SKM-1 (cell line): ENCODE measurements at regions not wholly inside any gene's neighbourhood (a gene's known extent, or its start where the extent isn't known, plus 50 kb on each side); places are given as distances from the start of the nearest gene placed in this dataset.

Source experiments
- DNase-seq: peaks from one replicate; lab custom pipeline; 2025; ENCODE audit not compliant: unreplicated experiment; lab: John Stamatoyannopoulos, UW

DNA sequence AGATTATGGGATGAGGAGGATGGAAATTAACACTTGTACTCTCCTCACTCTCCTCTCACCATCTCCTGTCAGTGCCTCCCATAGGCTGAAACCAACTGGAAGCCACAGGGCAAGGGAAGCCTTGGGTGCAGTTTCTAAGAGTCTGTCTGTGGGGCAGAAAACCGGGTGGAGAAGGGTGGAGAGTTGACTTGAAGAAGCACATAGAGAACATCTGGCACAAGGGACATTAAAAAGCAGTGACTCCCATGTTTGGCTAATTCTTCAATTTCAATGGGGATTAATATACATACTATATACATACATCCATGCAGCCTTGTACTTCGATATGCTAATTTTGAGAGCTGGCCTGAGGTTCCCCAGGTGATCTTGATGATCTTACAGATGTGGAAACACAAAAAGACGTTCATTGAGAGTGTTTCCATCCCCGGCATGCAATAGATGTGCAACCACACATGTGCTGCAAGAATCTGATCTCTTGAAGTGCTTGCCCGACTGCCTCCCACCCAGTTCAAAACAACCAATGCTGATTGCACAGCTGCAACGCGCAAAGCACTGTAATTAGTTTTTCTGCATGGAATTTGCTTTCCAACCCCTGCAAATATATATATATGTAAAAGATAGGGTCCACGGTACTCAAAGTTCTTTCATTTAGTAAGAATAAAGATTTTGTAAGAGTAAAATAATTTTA is 121.9 kb upstream of the TMC3 start:
- no peak for DNase-seq

DNA sequence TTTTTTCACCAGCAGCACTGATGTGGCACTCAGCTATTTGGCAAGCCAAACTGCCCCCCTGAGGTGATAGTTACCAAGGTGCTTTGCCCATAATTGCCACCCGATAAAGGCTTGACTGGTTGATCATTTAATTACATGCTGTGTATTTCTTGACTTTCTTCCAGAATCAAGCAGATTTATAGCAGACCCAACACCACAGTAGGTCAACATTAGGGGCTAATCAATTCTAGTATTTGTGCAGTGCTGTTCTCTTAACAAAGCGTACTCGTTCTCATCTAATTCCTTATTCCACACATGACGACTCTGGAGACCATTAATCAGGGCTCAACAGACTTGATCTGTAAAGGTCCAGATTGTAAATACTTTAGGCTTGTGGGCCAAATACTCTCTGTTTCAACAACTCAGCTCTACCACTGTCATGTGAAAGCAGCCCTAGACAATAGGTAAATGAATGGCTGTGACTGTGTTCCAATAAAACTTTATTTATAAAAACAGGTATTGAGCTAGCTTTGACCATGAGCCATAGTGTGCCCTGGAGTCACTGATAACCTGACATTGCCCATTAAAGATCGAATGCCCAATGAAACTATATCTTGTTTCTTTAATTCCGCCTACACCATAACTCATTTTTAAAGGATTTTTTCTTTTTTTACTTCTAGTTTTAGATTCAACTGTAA is 119.1 kb upstream of the TMC3 start:
- DNase-seq, result no peak

DNA sequence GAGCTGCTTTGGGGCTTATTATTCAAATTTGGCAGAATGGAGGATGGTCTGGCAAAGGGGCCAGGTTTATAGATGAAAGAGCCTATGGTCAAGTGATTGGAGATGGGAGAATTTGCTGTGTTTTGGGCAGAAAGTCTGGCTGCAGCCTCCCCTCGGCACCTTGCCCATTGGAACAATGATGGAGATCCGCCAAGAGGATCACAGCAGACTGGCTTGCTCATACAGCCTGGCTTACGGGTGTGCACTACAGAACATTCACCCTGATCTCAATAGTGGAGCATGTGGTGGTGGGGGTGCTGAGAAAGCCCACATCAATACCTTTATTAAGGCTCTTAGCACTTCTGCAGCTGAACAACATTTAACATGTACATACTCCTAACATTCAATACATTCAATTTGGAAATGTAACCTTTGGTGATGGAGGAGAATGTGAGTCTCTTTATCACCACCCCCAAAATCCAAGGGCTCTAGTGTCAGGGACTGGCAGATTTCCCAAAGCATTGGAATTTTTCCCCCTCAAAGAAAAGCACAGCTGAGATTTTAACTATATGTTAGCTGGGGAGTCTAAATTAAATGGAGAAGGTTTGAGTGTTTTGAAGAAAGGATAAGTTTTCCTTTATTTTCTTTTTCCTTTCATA is 118.4 kb upstream of the TMC3 start:
- DNase-seq, result no peak

DNA sequence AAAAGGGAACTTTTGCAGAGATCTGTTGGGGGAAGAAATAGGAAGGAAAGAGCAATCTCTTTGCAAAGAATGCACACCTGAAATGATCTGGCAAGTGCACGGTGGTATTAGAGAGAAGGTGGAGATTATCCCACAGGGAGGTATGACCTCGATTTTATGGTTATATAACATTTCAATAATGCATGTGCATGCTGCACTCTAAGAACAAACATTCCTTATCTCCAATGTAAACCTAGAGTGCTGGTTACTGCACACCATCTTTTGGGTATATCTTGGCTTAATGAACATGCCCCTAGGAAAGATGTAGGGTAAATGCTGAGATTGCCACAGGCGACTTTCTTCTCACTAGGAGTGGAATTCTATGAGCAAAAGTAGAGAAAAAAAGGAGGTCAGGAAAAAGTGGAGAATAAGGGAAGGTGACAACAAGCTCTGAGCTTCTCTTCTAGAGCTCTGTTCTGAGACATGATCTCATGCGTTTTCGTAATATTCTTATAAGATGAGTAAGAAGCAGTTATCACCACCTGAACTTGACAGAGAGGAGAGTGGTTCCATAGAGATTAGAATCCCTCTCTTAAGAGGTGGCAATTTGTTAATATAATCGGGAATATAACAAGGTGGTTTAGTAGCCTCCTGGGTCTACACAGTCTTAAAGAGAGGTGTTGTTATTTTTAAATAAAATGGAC is 117.5 kb upstream of the TMC3 start:
- no peak for DNase-seq

GRCh38 chr15:81485806-81486205 is 111.8 kb upstream of the TMC3 start:
- DNase-seq, result no peak

DNA sequence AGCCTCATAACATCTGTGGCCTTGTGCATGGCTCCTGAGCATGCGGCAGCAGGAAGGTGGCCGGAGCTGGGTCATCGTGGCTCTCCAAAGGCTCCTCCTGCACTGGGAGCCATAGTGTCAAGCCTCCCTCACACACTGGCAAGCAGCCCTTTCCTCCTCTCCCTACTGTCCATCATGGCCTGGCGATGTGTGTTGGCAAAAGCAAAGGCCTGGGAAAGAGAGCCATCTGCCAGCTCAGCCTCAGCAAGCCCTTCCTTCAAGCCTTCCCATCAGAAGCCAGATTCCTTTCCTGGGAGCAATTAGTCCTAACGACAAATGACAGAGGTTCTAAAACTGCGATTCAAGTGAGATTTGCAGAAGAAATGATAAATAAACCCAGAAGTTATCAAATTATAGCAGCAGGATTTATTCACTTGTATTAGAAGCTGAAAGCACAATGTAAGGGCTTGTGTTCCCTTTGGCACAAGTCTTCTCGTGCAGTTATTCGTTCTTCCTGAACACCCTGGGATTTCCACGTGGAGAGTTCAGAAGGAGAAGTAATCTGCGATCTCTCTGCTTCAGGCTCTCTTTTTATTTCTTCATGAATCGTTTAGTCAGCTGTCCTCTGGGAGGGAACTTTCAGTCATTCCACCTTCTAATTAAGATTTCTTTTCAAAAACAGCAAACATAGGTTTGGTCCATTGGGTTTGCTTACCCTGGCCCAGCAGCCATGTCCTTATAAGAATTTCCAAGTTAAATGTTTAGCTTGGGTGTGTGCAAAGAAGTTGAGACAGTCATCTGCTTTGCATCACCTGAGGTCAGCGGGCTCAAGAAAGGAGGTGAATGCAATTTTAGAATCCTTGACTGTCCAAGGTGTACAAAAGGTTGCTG is 110.3 kb upstream of the TMC3 start:
- DNase-seq, result no peak

DNA sequence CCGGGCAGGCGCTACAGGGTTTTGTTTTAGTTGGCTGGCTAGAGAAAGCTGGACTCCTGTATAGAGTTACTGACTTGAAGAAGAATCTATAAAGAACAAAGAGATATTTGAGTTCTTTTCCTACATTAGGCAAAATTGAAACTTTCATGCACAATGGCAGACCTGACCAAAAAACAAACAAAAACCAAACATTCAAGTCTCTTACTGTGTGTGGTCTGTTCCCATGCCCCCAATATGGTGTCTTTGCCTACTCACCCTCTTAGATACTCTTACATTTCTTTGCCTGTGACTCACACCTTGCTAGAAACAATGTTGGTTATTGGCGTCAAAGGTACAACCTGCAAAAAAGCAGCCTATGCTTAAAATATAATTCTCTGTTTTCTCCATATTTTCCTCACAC is 109.5 kb upstream of the TMC3 start:
- DNase-seq, result no peak

DNA sequence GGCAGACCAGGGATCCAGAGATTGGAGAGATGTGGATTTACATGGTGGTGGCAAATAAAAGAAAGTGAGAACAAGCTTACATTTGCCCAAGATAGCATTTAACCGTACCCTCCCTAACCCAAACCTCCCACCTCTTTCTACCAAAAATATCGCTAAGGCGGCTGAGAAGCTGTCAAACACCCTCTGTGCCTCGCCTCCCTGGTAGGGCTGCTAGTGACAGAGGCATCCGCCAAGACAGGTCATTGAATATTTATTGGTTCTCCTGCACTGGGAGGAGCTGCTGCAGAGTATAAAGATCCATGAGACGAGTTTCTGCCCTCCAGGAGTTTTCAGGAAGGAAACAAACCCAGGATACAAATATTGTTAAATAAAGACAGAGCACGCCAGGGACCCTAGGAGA is 107.3 kb upstream of the TMC3 start:
- no peak for DNase-seq

DNA sequence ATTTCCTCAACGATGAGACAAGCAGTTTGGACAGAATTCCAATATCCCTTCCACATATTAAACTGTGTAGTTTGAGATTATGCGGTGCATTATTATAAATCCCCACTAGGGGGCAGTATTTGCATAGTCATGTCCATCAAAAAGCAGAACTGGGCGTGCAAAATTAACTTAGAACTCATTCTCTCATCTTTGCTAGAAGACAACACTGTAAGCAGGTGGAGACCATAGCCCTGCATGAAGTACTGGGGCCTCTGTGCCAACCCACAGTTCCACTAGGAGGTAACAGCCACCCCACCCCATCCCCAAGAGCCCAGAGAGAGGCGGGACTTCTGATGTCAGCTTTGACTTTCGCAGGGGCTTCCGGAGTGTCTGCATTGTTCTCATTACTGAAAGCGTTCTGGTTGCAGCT is 106.6 kb upstream of the TMC3 start:
- DNase-seq, result peak; percentile 29

- DNase-seq, result no peak
Measured at GRCh38 chr15:81478354-81478753, 104.3 kb upstream of the TMC3 start.

GRCh38 chr15:81475926-81476325 is 101.9 kb upstream of the TMC3 start:
- no peak for DNase-seq

- DNase-seq, result no peak
Measured at GRCh38 chr15:81475471-81475870, 101.5 kb upstream of the TMC3 start.

GRCh38 chr15:81473946-81474345 is 99.9 kb upstream of the TMC3 start:
- DNase-seq, result no peak

GRCh38 chr15:81473177-81473576 is 99.2 kb upstream of the TMC3 start:
- DNase-seq, result no peak

- DNase-seq, result no peak
Measured at GRCh38 chr15:81471151-81471550, 97.1 kb upstream of the TMC3 start.

DNA sequence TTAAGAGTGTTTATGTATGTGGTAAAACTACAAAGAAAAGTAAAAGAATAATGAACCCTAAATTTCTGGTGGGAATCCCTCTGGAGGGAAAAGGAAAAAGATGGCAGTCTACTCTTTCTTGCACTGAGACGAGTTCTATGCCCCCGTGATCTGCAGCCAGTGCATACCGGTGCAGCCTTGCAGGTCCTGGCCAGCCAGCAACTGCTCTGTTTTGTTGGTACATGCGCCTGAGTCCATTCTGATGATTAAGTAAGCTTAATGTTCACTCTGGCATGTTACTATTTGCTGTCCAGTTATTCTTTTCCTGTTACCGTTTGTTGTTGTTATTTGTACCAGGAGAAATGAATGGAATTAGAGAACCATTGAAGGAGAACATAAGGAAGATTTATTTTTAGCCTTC is 95.1 kb upstream of the TMC3 start:
- no peak for DNase-seq

- no peak for DNase-seq
Measured at GRCh38 chr15:81466741-81467140, 92.7 kb upstream of the TMC3 start.

DNA sequence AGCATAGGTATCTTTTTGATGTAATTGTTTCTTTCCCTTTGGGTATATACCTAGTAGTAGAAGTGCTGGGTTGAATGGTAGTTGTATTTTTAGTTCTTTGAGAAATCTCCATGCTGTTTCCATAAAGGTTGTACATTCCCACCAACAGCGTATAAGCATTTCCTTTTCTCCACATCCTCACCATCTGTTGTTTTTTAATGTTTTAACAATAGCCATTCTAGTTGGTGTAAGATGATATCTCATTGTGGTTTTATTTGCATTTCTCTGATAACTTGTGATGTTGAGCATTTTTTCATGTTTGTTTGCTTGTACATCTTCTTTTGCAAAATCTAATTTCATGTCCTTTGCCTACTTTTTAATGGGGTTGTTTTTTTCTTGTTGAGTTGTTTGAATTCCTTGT is 80.0 kb upstream of the TMC3 start:
- no peak for DNase-seq

- DNase-seq, result no peak
Measured at GRCh38 chr15:81450721-81451120, 76.7 kb upstream of the TMC3 start.

DNA sequence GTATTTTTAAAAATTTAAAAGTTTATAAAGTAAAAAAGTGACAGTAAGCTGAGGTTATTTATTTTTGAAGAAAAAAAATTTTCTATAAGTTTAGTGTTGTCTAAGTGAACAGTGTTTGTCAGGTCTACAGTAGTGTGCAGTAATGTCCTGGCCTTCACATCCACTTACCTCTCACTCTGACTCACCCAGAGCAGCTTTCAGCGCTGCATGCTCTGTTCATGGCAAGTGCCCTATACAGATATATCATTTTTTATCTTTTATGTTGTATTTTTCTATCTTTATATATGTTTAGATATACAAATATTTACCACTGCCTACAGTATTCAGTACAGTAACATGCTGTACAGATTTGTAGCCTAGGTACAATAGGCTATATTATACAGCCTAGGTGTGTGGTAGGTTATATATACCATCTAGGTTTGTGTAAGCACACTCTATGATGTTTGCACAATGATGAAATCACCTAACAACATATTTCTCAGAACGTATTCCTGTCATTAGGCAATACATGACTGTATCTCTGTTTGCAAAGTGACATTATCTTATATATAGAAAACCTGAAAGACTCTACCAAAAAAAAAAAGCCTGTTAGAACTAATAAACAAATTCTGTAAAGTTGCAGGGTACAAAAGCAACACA is 75.9 kb upstream of the TMC3 start:
- no peak for DNase-seq
